GM19438 (cell line): ENCODE measurements at regions not wholly inside any gene's neighbourhood (a gene's known extent, or its start where the extent isn't known, plus 50 kb on each side); places are given as distances from the start of the nearest gene placed in this dataset.

Source experiments
- ATAC-seq: cut with Tn5 transposase; IDR thresholded peaks from one replicate; pipeline ENCODE4 v1.9.1; 2021; ENCODE audit warnings: low read depth; ENCODE audit not compliant: unreplicated experiment

GRCh38 chr12:93127582-93128331 is 198.7 kb upstream of the EEA1 start:
- ATAC-seq: no peak

- no peak for ATAC-seq
Observed at GRCh38 chr12:93128332-93128707, 199.2 kb upstream of the EEA1 start.

GRCh38 chr12:93130366-93131054 is 201.4 kb upstream of the EEA1 start:
- no peak for ATAC-seq

- ATAC-seq: no peak
Observed at GRCh38 chr12:93133361-93133760, 204.3 kb upstream of the EEA1 start.

GRCh38 chr12:93134175-93134890 is 205.2 kb upstream of the EEA1 start:
- ATAC-seq: no peak

- ATAC-seq: no peak
Observed at GRCh38 chr12:93134893-93135285, 205.8 kb upstream of the EEA1 start.

- ATAC-seq: no peak
Observed at GRCh38 chr12:93135286-93136239, 206.5 kb upstream of the EEA1 start.

GRCh38 chr12:93136253-93137055 is 207.4 kb upstream of the EEA1 start:
- ATAC-seq: no peak

GRCh38 chr12:93137656-93138612 is 208.8 kb upstream of the EEA1 start:
- peak; percentile 36 for ATAC-seq

- ATAC-seq: peak; percentile 59
Observed at GRCh38 chr12:93139028-93139665, 210.1 kb upstream of the EEA1 start.

GRCh38 chr12:93140325-93140724 is 211.2 kb upstream of the EEA1 start:
- no peak for ATAC-seq

GRCh38 chr12:93140801-93141200 is 211.7 kb upstream of the EEA1 start:
- no peak for ATAC-seq

GRCh38 chr12:93142881-93143280 is 213.8 kb upstream of the EEA1 start:
- no peak for ATAC-seq

- no peak for ATAC-seq
Observed at GRCh38 chr12:93144109-93144508, 215.0 kb upstream of the EEA1 start.

- ATAC-seq: no peak
Observed at GRCh38 chr12:93145086-93145485, 216.0 kb upstream of the EEA1 start.

GRCh38 chr12:93146263-93146939 is 217.3 kb upstream of the EEA1 start:
- ATAC-seq: no peak

GRCh38 chr12:93146970-93147369 is 217.9 kb upstream of the EEA1 start:
- ATAC-seq: no peak

- ATAC-seq: no peak
Observed at GRCh38 chr12:93148412-93148811, 219.3 kb upstream of the EEA1 start.
